ENCODE measurements at regions not wholly inside any gene's neighbourhood (a gene's known extent, or its start where the extent isn't known, plus 50 kb on each side); places are given as distances from the start of the nearest gene placed in this dataset.
A peak's percentile ranks its signal among the peaks of the same experiment; 100 is the strongest.
"Not testable (repeated sequence)": the region's sequence is repeated elsewhere in the genome, so short reads cannot be mapped to it uniquely, and the experiment has no call there.

DNA sequence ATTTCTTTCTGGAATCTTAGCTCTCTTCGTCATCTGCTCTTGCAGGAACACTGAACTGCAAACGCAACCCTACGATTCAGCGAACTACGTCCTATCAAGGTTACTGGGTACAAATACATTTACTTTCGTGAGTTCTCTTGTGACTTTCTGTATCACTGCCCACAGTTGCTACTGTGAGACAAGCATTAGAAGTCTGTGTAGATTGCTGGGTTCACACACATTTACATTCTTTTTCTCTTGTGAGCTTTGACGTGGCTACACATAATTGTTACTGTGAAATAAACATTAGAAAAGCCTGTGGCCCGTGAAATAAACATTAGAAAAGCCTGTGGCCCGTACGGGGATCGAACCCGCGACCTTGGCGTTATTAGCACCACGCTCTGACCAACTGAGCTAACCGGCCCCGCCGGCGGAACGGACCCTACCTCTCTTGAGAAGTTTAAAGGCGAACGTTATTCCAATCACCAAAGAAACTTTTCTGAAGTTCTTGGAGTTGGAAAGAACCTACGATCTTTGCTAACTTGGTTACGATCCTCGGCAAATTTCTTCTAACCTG lies 61.2 kb upstream of the ZNF322 start:
- not testable (repeated sequence) for H3K4me1 Mint-ChIP-seq; H3K27ac Mint-ChIP-seq; H3K9me3 Mint-ChIP-seq; H3K36me3 Mint-ChIP-seq; H3K4me3 Mint-ChIP-seq; H3K27me3 Mint-ChIP-seq; DNase-seq; ATAC-seq (replicated peaks)

DNA sequence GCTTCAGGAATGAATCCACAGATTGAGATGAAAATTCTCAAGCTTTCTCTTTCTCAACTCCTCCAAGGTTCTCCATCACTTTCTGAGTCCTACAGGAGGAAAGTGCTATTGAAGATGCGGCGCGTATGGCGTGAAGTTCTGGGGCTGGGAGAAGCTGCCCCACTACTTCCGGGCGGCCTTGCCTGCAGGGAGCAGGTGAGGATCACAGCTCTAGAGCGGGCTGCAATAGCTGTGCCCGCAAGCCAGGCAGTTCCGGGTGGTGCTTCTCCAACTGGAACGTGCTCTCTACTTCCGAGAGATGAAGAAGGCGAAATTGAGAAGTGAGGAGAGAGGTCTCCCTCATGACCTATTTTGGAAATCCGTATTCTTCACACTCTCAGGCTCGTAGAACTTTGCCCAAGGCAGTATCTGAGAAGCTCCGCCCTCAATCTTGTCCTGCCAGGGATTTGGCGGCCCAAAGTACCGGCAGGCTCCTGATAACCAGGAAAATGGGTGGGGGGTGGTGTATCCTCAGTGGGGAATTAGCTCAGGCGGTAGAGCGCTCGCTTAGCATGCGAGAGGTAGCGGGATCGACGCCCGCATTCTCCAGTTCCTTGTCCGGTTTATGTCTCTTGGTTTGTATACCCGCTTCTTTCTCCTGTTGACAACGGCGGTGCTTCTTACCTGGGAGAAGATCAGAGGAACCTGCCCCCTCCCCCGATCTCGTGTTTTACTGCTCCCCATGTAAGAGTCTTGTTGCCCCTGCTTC lies 70.6 kb upstream of the ZNF322 start:
- H3K4me1 Mint-ChIP-seq; H3K27me3 Mint-ChIP-seq; ATAC-seq (replicated peaks); H3K36me3 Mint-ChIP-seq; H3K27ac Mint-ChIP-seq; H3K4me3 Mint-ChIP-seq; DNase-seq; H3K9me3 Mint-ChIP-seq: not testable (repeated sequence)

DNA sequence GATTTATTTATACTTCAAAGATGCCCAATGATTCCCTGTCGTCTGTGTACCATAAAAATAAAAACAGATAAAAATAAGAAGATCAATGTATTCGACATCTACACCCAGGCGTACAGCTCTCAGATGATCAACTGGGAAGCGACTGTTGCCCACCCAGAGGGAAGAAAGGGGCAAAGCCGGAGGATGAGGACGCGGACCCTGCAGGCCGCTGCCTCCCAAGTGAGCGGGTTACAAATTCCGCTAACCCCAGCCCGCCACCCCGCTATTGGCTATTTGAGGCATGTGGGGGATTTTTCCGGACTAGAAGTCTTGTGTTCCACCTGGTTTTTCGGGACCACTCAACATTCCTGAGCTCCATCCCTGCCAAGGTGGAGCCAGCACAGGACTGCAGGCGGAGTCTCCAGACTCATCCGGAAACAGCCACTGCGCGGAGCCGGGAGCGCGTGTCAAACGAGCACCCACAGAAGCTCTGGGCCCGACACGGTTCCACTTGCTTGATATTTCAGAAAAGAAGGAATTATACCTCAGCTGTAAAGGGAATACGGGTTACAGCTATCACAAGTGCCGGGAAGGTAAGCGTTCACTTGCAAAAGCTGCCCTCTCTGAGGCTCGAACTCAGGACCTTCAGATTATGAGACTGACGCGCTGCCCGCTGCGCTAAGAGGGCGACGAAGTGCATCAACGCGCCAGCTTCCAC lies 75.4 kb upstream of the ZNF322 start:
- H3K9me3 Mint-ChIP-seq; H3K27ac Mint-ChIP-seq; H3K36me3 Mint-ChIP-seq; H3K4me1 Mint-ChIP-seq; H3K27me3 Mint-ChIP-seq; ATAC-seq (replicated peaks); DNase-seq; H3K4me3 Mint-ChIP-seq: not testable (repeated sequence)

DNA sequence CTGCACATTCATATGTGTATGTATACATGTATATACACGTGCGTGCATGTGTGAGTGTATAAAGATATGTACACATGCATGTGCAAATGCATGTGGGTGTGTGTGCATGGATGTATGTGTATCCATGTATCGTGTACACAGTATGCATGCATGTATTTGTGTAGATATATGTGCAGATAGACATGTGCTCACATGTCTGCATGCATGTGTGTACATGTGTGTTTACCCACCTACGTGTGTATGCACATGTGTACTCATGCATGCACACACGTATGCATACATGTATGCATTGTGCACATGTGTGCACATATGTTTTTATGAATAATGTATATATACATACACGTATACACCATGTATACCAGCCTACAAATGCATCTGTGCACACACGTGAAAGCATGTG lies 80.3 kb upstream of the ZNF322 start:
- Mint-ChIP-seq H3K27ac (no peak overlapping the region), H3K4me3 (no peak overlapping the region), H3K9me3 (peaks cover 4 to 9% of the 10 kb centered on the region in 2 donors), H3K36me3 (peaks cover 0 to 5% of the 10 kb centered on the region in 2 donors), H3K27me3 (peaks cover 21 to 33% of the 10 kb centered on the region in 2 donors), H3K4me1 (peaks cover 0 to 3% of the 10 kb centered on the region in 2 donors)
- ATAC-seq (replicated peaks) (no peak), DNase-seq (no peak)

DNA sequence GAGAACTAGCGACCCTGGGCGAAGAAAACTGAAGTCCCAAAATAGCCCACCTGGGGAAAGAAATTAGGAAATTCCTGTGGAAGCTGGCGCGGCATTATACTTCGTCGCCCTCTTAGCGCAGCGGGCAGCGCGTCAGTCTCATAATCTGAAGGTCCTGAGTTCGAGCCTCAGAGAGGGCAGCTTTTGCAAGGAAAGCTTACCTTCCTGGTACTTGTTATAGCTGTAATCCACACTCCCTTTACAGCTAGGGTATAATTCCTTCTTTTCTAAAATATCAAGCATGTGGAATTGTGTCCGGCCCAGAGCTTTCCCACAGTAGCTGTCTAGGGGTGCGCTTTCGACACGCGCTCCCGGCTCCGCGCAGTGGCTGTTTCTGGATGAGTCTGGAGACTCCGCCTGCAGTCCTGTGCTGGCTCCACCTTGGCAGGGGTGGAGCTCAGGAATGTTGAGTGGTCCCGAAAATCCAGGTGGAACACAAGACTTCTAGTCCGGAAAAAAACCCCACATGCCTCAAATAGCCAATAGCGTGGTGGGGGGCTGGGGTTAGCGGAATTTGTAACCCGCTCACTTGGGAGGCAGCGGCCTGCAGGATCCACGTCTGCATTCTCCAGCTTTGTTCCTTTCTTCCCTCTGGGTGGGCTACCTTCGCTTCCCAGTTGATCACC lies 83.7 kb upstream of the ZNF322 start:
- no peak overlapping the region for H3K4me3 Mint-ChIP-seq
- H3K27me3 Mint-ChIP-seq: peaks cover 40 to 52% of the 10 kb centered on the region in 2 donors
- peaks cover 0 to 5% of the 10 kb centered on the region in 2 donors for H3K36me3 Mint-ChIP-seq
- peaks cover 0 to 3% of the 10 kb centered on the region in 2 donors for H3K4me1 Mint-ChIP-seq
- H3K27ac Mint-ChIP-seq: peak overlapping the region; percentile 83
- DNase-seq (no peak), ATAC-seq (replicated peaks) (no peak)
- H3K9me3 Mint-ChIP-seq: peaks cover 9 to 12% of the 10 kb centered on the region in 2 donors

DNA sequence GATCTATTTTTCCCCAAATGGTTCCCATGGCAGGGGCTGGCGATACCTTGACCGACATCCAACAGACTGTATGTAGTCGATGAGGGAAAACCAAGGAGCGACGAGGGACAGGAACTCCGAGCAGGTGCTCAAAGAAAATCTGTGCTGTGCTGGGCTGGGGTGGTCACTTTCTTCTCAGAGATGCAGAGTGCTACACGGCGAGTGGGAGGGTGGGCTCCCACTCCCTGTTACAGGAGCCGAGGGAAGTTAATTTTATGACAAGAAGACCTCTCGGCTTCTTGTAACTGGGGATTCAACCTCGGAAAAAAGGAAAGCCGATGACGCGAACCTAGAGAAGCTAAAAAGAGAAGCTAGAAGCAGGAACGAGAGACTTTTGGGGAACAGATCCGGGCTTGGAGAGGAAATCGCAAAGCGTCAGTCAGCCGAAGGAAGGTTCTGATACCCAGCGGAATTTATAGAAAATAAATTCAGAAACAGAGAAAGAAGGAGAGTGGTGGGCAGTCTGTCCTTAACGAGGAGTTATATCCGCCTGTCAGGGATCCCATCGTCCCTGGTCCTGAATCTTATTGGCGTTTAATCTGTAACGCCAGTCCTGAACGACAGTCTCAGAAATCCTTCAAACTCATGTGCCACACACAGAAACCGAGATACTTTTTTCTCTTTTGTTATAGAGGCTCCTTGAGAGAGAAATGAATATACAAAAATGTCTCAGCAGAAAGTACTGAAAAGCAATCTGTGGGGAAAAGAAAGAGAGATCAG lies 84.6 kb upstream of the ZNF322 start:
- ATAC-seq (replicated peaks) (no peak), DNase-seq (no peak)
- no peak overlapping the region for H3K4me3 Mint-ChIP-seq
- H3K27me3 Mint-ChIP-seq: peaks cover 46 to 60% of the 10 kb centered on the region in 2 donors
- peaks cover 9 to 14% of the 10 kb centered on the region in 2 donors for H3K9me3 Mint-ChIP-seq
- H3K4me1 Mint-ChIP-seq: peaks cover 0 to 3% of the 10 kb centered on the region in 2 donors
- peaks cover 0 to 5% of the 10 kb centered on the region in 2 donors for H3K36me3 Mint-ChIP-seq
- H3K27ac Mint-ChIP-seq: peak overlapping the region; percentile 83

DNA sequence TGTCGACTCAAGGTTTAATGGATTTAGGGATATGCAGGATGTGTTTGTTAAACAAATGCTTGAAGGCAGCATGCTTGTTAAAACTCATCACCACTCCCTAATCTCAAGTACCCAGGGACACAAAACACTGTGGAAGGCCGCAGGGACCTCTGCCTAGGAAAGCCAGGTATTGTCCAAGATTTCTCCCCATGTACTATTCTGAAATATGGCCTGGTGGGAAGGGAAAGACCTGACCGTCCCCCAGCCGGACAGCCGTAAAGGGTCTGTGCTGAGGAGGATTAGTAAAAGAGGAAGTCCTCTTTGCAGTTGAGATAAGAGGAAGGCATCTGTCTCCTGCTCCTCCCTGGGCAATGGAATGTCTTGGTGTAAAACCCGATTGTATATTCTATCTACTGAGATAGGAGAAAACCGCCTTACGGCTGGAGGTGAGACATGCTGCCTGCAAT lies 85.3 kb upstream of the ZNF322 start:
- H3K27ac Mint-ChIP-seq; DNase-seq; ATAC-seq (replicated peaks); H3K36me3 Mint-ChIP-seq; H3K4me1 Mint-ChIP-seq: not testable (repeated sequence)
- peaks cover 47 to 66% of the 10 kb centered on the region in 2 donors for H3K27me3 Mint-ChIP-seq
- H3K4me3 Mint-ChIP-seq: peak overlapping the region in 1 of 2 donors; percentile 21
- H3K9me3 Mint-ChIP-seq: peaks cover 9 to 15% of the 10 kb centered on the region in 2 donors

DNA sequence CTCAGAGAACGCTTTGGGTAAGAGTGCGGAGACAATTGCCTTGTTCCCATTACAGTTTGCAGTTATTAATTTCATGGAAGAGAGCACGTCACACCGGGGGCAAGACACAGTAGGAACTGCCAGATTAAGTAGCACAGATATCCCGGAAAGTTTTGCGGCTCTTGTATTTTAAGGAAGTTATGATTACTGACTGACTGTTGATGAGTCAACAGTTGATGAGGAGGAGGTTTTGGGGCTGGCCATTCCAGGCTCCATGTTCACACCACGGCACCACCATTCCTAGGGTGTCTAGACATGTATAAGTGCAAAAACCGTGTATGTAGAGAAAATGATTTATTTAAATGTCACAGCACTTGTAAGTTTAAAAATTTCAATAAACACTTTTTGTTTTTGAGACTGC lies 86.4 kb upstream of the ZNF322 start:
- not testable (repeated sequence) for ATAC-seq (replicated peaks); H3K4me1 Mint-ChIP-seq; H3K36me3 Mint-ChIP-seq; H3K27ac Mint-ChIP-seq; DNase-seq; H3K4me3 Mint-ChIP-seq
- Mint-ChIP-seq H3K27me3 (peaks cover 50 to 71% of the 10 kb centered on the region in 2 donors), H3K9me3 (peaks cover 9 to 17% of the 10 kb centered on the region in 2 donors)

DNA sequence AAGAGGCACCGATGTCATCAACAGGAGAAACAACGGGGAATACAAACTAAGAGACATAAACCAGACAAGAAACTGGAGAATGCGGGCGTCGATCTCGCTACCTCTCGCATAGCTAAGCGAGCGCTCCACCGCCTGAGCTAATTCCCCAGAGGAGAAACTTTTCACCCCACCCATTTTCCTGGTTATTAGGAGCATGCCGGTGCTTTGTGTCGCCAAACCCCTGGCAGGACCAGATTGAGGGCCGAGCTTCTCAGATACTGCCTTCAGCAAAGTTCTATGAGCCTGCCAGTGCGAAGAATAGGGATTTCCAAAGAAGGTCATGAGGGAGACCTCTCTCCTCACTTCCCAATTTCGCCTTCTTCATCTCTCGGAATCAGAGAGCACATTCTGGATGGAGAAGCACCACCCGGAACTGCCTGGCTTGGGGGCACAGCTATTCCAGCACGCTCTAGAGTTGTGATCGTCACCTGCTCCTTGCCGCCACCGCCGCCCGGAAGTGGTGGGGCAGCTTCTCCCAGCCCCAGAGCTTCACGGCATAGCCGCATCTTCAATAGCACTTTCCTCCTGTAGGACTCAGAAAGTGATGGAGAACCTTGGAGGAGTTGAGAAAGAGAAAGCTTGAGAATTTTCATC lies 89.7 kb upstream of the ZNF322 start:
- not testable (repeated sequence) for ATAC-seq (replicated peaks); H3K4me1 Mint-ChIP-seq

DNA sequence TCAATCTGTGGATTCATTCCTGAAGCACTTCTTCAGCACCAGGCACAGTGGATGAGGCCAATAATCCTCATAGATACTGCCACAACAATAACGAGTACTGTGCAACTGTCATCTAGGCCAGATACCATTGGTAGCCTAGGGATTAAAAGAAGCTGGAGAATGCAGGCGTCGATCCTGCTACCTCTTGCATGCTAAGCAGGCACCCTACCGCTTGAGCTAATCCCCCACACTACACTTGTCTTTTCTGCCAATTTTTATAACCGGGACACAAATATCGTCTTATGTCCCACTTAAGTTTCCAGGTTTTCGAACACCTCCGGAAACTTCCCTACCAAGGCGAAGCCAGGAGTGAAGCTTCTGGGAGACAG lies 90.2 kb upstream of the ZNF322 start:
- not testable (repeated sequence) for DNase-seq; H3K4me3 Mint-ChIP-seq; H3K9me3 Mint-ChIP-seq; H3K27ac Mint-ChIP-seq; ATAC-seq (replicated peaks); H3K36me3 Mint-ChIP-seq; H3K4me1 Mint-ChIP-seq
- peaks cover 33 to 47% of the 10 kb centered on the region in 2 donors for H3K27me3 Mint-ChIP-seq

More for the DNA sequence above, 89.7 kb upstream of the ZNF322 start:
- H3K27me3 Mint-ChIP-seq: peaks cover 32 to 47% of the 10 kb centered on the region in 2 donors
- not testable (repeated sequence) for H3K4me3 Mint-ChIP-seq, H3K9me3 Mint-ChIP-seq, H3K27ac Mint-ChIP-seq, DNase-seq, H3K36me3 Mint-ChIP-seq

DNA sequence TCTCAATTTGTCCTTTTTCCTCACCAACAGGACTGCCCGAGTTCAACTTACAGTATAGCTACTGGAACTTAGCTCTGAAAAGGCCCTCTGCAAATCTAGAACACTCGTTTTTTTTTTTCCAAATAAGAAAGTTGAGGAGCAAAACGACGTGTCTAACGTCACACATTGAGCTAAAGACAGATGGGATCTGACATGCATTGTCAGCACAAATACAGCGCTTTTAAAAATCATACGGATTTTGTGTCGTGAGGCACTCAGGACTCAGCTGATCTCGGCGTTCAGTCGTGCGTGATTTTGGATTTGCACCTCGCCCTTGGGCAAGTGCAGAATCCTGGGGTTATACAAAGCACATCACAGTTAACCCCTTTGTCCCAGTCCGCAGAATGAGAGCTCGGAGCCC lies 94.7 kb upstream of the ZNF322 start:
- H3K9me3 Mint-ChIP-seq: peaks cover 0 to 7% of the 10 kb centered on the region in 2 donors
- H3K4me1 Mint-ChIP-seq: peaks cover 0 to 4% of the 10 kb centered on the region in 2 donors
- no peak for ATAC-seq (replicated peaks)
- no peak for DNase-seq
- H3K36me3 Mint-ChIP-seq: peaks cover 0 to 3% of the 10 kb centered on the region in 2 donors
- peak overlapping the region; percentile 51 for H3K27ac Mint-ChIP-seq
- H3K4me3 Mint-ChIP-seq: no peak overlapping the region
- peaks cover 16 to 46% of the 10 kb centered on the region in 2 donors for H3K27me3 Mint-ChIP-seq

DNA sequence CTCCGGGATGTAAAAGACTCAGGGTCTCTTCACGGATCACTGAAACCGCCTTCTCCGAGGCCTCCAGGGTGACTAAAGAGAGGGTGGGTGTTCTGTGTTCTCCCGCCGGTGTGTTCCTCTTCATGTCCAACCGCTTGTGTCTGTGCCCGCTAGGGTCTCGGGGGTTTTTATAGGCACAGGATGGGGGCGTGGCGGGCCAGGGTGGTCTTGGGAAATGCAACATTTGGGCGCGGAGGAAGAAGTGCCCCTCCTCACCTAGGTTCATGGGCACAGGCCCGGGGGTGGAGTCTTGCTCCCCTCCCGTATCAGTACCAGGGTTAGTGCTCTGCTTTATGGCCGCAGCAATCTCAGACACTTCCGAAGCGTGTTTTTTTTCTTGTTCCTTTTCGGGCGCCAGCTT lies 95.3 kb upstream of the ZNF322 start:
- H3K4me1 Mint-ChIP-seq; H3K4me3 Mint-ChIP-seq; H3K36me3 Mint-ChIP-seq; H3K27ac Mint-ChIP-seq; DNase-seq; H3K9me3 Mint-ChIP-seq; ATAC-seq (replicated peaks): not testable (repeated sequence)
- peaks cover 16 to 47% of the 10 kb centered on the region in 2 donors for H3K27me3 Mint-ChIP-seq

DNA sequence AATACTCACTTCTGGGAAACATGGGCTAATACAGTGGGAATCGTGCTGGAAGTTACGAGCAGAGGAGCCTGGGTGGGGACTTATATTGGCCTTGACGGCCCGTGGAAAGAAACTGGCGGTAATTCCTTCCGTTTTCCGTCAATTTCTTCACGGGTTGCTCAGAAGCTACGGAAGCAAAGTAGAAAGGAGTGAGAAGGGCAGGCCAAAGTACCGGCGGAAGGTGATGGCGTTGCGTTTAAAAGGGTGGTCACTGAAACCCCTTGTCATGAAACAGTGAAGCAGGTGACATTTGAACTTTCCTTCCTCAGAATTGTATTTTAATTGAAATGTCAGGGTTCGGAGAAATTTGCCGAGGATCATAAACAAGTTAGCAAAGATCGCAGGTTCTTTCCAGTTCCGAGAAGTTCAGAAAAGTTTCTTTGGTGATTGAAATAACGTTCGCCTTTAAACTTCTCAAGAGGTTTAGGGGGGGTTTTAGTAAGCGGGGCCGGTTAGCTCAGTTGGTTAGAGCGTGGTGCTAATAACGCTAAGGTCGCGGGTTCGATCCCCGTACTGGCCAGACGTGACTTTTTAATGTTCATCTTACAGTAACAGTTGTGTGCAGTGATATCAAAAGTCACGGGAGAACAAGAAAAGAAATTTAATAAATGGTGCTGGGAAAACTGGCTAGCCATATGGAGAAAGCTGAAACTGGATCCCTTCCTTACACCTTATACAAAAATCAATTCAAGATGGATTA lies 96.7 kb upstream of the ZNF322 start:
- H3K9me3 Mint-ChIP-seq; H3K4me1 Mint-ChIP-seq; ATAC-seq (replicated peaks); H3K4me3 Mint-ChIP-seq; H3K36me3 Mint-ChIP-seq; DNase-seq: not testable (repeated sequence)
- Mint-ChIP-seq H3K27ac (peak overlapping the region; percentile 25), H3K27me3 (peaks cover 12 to 43% of the 10 kb centered on the region in 2 donors)
